ENCODE measurements at regions not wholly inside any gene's neighbourhood (a gene's known extent, or its start where the extent isn't known, plus 50 kb on each side); places are given as distances from the start of the nearest gene placed in this dataset.

DNA sequence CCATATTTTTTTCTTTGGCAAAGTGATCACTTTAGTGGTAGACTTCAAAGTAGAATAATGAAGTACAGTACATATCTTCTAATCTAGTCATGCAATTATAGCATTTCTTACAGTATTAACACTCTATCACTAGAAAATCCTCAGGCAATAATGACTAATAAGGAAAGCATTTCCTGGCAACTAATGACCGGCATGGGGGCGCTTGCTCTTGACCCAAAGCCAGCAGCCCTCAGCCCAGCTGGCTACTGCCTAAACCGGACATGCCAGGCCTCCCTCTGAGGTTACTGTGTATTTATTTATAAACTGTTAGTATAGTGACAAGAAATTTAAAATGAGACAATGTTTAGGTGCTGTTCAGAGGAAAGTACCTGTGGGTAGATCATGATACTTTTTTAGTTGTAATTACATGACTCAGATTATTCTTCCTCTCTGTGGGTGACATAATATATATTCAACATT lies 633.8 kb downstream of the PTPRC start:
- peak; percentile 62 to 69 for ATAC-seq (replicated peaks in 1 of 2)
- H3K9me3 Mint-ChIP-seq = peaks cover 0 to 3% of the 10 kb centered on the region in 2 donors
- peaks cover 2 to 3% of the 10 kb centered on the region in 2 donors for H3K36me3 Mint-ChIP-seq (ENCODE audit: insufficient read depth in 2 of 2)
- H3K27me3 Mint-ChIP-seq (ENCODE audit: low read depth) = peaks cover 13% of the 10 kb centered on the region
- no peak overlapping the region for H3K4me3 Mint-ChIP-seq
- DNase-seq = no peak
- peaks cover 18% of the 10 kb centered on the region for H3K4me1 Mint-ChIP-seq (ENCODE audit: low read depth)
- H3K27ac Mint-ChIP-seq = no peak overlapping the region

DNA sequence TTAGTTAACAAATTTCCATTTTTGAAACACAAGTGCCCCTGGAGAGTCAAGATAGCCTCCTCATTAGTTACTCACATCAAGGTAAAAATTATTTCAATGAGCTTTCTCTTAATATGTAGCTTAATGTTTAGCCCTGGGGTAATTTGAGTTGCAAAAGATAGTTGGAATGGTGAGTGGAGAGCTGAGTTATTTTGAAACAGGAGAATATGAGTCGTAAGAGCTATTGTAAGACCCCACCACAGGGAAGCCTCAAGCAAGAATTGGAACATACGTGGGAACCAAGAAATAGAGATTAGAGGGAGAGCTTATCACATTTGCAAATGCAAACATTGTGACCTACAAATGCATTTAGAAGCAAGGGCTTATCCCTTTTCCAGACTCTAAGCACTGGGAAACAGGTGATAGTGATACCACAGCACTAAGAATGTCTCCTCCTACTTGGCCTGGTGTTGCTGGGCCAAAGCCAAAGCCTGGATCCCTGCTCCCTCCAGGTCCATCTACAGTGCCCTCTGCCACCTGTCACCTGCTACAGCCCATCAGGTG lies 635.1 kb downstream of the PTPRC start:
- peaks cover 3 to 4% of the 10 kb centered on the region in 2 donors for H3K36me3 Mint-ChIP-seq (ENCODE audit: insufficient read depth in 2 of 2)
- H3K27me3 Mint-ChIP-seq (ENCODE audit: low read depth) = peaks cover 13% of the 10 kb centered on the region
- DNase-seq (no peak), ATAC-seq (replicated peaks in 1 of 2) (no peak)
- H3K27ac Mint-ChIP-seq = no peak overlapping the region
- H3K9me3 Mint-ChIP-seq = peaks cover 0 to 3% of the 10 kb centered on the region in 2 donors
- H3K4me3 Mint-ChIP-seq = no peak overlapping the region
- peaks cover 18% of the 10 kb centered on the region for H3K4me1 Mint-ChIP-seq (ENCODE audit: low read depth)

DNA sequence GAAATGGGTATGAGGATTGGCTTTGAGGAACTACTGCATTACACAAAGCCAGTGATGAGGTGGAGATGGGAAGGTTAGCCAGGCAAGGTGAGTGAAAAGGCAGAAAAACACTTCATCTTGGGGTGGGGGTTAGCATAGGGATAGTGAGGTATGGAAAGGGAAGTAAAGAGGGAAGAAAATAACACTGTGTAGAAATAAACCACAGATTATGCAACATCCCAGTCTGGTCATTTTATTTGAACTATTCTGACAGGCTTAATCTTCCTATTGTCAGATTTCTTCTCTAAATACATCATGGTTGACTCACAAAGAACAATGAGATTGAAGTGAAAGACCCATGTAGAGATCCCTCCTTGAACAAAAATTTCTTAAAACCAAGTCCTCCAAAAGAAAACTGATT lies 640.2 kb downstream of the PTPRC start:
- ATAC-seq (replicated peaks in 1 of 2) = no peak
- H3K4me3 Mint-ChIP-seq = no peak overlapping the region
- no peak overlapping the region for H3K27ac Mint-ChIP-seq
- peaks cover 0 to 3% of the 10 kb centered on the region in 2 donors for H3K9me3 Mint-ChIP-seq
- peaks cover 5% of the 10 kb centered on the region for H3K27me3 Mint-ChIP-seq (ENCODE audit: low read depth)
- peaks cover 19% of the 10 kb centered on the region for H3K4me1 Mint-ChIP-seq (ENCODE audit: low read depth)
- H3K36me3 Mint-ChIP-seq (ENCODE audit: insufficient read depth in 2 of 2) = peaks cover 3 to 4% of the 10 kb centered on the region in 2 donors
- DNase-seq = no peak

DNA sequence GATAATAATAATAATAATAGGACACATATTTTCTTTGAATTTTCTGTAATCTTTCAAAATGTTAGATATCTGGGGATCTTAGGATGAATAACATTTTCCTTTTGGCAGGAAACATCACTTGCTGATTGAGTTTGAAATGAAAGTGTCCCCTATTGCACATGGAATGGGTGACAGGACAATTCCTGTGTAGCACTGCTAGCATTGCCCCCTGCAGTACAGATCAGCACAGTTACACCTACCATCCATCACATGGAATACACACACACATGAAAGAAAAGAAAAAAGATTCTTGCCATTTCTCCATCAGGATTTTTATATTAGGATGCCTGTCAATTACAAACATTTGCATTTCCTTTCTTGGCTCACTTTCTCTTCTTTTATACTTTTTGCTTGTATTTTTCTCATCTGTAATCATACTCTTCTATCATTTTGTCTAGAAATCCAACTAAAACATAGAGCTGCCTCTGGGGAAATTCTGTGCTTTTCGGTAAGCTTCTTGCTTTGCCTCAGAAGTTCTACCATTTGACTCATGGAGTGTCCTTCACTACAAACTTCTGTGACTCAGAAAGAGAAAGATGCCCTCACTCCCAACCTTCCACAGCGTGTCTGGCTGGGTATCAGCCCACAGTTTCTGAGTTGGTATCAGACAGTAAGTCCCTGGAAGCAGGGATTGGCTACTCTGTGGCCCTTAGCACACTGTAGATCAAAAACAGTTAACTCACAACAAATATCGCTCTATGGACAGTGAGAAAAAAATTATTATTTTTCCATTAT lies 641.2 kb downstream of the PTPRC start:
- peaks cover 18% of the 10 kb centered on the region for H3K4me1 Mint-ChIP-seq (ENCODE audit: low read depth)
- H3K9me3 Mint-ChIP-seq = peaks cover 0 to 3% of the 10 kb centered on the region in 2 donors
- peak; percentile 86 to 94 for ATAC-seq (replicated peaks in 1 of 2)
- peaks cover 7% of the 10 kb centered on the region for H3K27me3 Mint-ChIP-seq (ENCODE audit: low read depth)
- H3K4me3 Mint-ChIP-seq = peak overlapping the region in 1 of 2 donors; percentile 40
- peak overlapping the region; percentile 90 for H3K27ac Mint-ChIP-seq
- peaks cover 3 to 4% of the 10 kb centered on the region in 2 donors for H3K36me3 Mint-ChIP-seq (ENCODE audit: insufficient read depth in 2 of 2)
- peak; percentile 30 to 32 for DNase-seq

DNA sequence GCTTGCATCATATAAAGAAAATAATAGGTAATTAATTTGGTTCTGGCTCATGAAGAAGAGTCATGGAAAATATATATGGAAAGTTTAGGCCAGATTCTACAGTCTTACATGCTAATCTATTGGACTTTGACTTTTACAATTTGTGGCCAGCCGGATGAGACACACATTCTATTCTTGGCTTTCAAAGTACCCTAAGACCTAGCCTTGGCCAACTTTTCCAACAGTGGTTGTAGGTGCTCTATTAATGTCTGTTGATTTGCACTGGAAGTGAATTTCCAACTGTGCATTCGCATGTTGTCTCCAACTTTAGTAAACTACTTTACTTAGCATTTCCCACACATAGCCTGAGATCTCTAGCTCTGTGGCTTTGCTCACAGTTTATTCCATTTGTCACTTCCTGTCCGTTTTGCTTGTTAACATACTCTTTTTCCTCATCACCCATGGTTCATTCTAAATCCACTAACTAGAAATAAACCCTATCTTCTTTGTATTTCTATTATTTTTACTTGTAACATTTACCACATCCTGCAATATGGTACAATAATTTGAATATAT lies 644.0 kb downstream of the PTPRC start:
- no peak for ATAC-seq (replicated peaks in 1 of 2)

DNA sequence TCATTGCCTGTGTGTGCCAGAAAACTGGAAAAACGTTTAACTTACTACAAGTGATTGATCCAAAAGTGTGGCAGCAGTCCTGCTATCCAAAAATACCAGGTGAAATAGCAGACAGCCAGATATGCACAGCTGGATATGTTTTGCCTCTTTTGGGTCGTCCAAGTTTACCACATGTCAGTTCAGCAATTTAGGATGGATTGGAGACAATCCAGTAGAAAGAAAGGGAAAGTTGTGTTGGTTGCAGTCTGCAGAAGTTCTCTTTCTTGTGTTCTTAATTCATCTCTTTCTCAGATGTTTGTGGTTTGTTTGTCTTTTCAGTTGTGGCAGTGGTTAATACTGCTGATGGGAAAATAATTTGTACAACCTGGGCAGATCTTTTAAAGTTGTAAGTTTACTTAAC lies 645.0 kb downstream of the PTPRC start:
- Mint-ChIP-seq H3K27ac (no peak overlapping the region), H3K27me3 (ENCODE audit: low read depth) (peaks cover 16% of the 10 kb centered on the region), H3K36me3 (ENCODE audit: insufficient read depth in 2 of 2) (no peaks in the 10 kb centered on the region), H3K4me3 (no peak overlapping the region), H3K9me3 (peaks cover 0 to 3% of the 10 kb centered on the region in 2 donors), H3K4me1 (ENCODE audit: low read depth) (peaks cover 26% of the 10 kb centered on the region)
- DNase-seq = no peak
- ATAC-seq (replicated peaks in 1 of 2) = no peak

More for the DNA sequence above, 644.0 kb downstream of the PTPRC start:
- Mint-ChIP-seq H3K36me3 (ENCODE audit: insufficient read depth in 2 of 2) (peaks cover 0 to under 1% of the 10 kb centered on the region in 2 donors), H3K27ac (peak overlapping the region; percentile 67), H3K27me3 (ENCODE audit: low read depth) (peaks cover 16% of the 10 kb centered on the region), H3K4me3 (no peak overlapping the region), H3K9me3 (peaks cover 0 to 3% of the 10 kb centered on the region in 2 donors), H3K4me1 (ENCODE audit: low read depth) (peaks cover 26% of the 10 kb centered on the region)
- DNase-seq = no peak

DNA sequence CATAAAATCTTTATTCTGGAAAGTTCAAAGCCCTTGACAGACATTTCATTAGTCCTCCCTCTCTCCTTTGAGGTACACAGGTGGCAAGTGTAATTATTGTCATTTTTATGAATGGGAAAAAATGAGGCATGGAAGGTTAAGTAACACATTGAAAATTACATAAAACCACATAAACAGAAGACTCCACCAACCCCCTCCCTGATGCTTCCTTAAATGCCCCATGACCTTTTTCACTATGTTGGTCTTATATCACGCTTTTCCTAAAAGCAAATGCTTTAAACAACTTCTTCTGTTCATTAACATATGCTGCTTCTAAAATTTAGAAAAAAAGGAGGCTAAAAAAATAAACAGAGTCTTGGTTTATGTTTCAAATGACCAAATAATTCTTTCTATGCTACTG lies 648.4 kb downstream of the PTPRC start:
- no peak overlapping the region for H3K4me3 Mint-ChIP-seq
- peaks cover 0 to 3% of the 10 kb centered on the region in 2 donors for H3K9me3 Mint-ChIP-seq
- ATAC-seq (replicated peaks in 1 of 2) (no peak), DNase-seq (no peak)
- no peaks in the 10 kb centered on the region for H3K36me3 Mint-ChIP-seq (ENCODE audit: insufficient read depth in 2 of 2)
- H3K4me1 Mint-ChIP-seq (ENCODE audit: low read depth) = peaks cover 14% of the 10 kb centered on the region
- peaks cover 16% of the 10 kb centered on the region for H3K27me3 Mint-ChIP-seq (ENCODE audit: low read depth)
- H3K27ac Mint-ChIP-seq = no peak overlapping the region

DNA sequence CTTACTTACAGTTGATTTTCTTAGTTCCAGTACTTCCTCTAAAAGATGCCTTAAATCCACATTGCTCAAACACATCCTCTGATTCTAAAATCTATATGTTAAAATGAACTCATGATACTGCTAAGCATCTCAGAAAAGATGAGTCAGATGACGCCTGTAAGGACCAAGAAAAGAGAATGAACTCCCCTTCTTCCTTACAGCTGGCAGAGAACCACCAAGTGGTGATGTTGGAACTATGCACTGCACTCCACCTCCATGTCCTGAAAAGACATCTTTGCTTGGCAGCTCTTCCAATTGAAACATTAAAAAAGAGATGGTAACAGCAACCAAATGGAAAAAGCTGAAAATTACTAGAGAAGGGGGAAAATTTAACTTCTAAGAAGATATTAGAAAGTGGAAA lies 648.8 kb downstream of the PTPRC start:
- Mint-ChIP-seq H3K36me3 (ENCODE audit: insufficient read depth in 2 of 2) (no peaks in the 10 kb centered on the region), H3K27me3 (ENCODE audit: low read depth) (peaks cover 16% of the 10 kb centered on the region), H3K4me3 (no peak overlapping the region), H3K9me3 (peaks cover 0 to 3% of the 10 kb centered on the region in 2 donors), H3K27ac (no peak overlapping the region), H3K4me1 (ENCODE audit: low read depth) (peaks cover 14% of the 10 kb centered on the region)
- DNase-seq (no peak), ATAC-seq (replicated peaks in 1 of 2) (peak in 1 of 2 donors; percentile 31)

DNA sequence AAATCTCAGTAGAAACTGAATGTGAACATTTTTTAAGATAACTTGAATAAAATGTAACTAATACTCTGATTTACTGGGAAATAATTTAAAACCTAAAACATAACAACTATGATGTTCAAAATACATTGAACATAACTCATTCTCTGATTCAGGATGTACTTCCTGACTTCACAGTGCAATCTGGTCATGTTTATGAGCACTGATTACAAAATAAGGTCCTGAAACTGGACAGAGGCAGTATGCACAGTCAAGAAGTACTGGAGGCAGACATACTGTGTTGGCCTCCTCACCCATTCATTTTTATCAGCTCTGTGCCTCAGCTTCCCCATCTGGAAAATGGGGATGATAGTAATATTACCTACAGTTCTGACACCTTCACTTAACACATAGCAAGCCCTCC lies 651.3 kb downstream of the PTPRC start:
- Mint-ChIP-seq H3K9me3 (peaks cover 0 to 2% of the 10 kb centered on the region in 2 donors), H3K27me3 (ENCODE audit: low read depth) (peaks cover 8% of the 10 kb centered on the region), H3K27ac (no peak overlapping the region), H3K4me1 (ENCODE audit: low read depth) (peaks cover 8% of the 10 kb centered on the region), H3K4me3 (no peak overlapping the region), H3K36me3 (ENCODE audit: insufficient read depth in 2 of 2) (no peaks in the 10 kb centered on the region)
- DNase-seq (no peak), ATAC-seq (replicated peaks in 1 of 2) (no peak)

DNA sequence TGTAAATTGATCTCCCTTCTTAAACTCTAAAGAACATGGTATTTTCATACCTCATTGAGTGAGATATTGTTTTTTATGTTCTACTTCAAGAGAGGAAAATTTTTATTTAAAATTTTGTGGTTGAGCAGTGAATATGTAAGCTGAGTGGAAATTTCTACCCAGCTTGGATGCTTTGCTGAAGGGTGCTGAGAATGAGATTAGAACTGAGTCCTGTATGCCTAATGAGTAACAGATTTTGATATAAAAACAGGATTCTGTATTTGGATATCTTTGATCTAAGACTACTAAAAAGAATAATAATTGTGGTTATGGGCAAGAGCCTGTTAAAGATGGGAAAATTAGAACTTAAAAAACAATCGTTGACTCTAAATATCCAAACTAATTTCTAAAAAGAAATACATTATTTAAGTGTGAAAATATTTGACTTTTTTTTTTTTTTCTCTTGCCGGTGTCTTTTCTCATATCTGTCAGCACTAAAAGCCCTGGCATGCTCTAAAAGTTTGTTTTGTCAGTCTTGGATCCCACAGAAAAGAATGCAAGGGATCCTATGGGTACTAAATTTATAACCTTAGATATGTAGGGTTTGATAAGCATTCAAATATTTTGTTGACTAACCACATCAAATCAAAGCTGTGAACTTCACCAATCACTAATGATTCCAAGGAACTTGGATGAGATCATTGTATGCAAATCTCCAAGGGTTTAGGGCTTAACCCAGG lies 652.3 kb downstream of the PTPRC start:
- DNase-seq (no peak), ATAC-seq (replicated peaks in 1 of 2) (no peak)
- H3K27me3 Mint-ChIP-seq (ENCODE audit: low read depth) = peaks cover 5% of the 10 kb centered on the region
- H3K27ac Mint-ChIP-seq = no peak overlapping the region
- H3K36me3 Mint-ChIP-seq (ENCODE audit: insufficient read depth in 2 of 2) = no peaks in the 10 kb centered on the region
- H3K4me1 Mint-ChIP-seq (ENCODE audit: low read depth) = peaks cover 8% of the 10 kb centered on the region
- no peaks in the 10 kb centered on the region for H3K9me3 Mint-ChIP-seq
- H3K4me3 Mint-ChIP-seq = no peak overlapping the region

DNA sequence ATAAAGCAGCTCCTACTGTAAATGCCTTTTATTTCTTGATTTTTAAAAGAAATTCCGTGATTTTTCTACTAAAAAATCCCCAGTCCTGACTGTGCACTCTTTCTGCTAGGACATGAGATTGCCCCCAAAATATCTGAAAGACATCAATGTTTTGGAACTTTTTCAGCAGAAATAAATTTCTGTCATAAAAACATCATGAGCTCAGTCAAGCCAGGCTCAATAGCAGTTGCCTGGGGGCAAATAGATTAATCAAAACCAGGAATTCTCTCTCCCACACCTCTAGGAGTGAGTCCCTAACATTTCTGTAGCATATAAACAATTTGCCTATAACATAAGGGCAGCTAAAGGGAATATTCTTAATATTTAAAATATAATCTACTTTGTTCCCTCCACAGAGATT lies 654.1 kb downstream of the PTPRC start:
- DNase-seq (no peak), ATAC-seq (replicated peaks in 1 of 2) (no peak)
- Mint-ChIP-seq H3K27me3 (ENCODE audit: low read depth) (peaks cover 5% of the 10 kb centered on the region), H3K4me1 (ENCODE audit: low read depth) (no peaks in the 10 kb centered on the region), H3K27ac (no peak overlapping the region), H3K4me3 (no peak overlapping the region), H3K36me3 (ENCODE audit: insufficient read depth in 2 of 2) (no peaks in the 10 kb centered on the region), H3K9me3 (no peaks in the 10 kb centered on the region)

DNA sequence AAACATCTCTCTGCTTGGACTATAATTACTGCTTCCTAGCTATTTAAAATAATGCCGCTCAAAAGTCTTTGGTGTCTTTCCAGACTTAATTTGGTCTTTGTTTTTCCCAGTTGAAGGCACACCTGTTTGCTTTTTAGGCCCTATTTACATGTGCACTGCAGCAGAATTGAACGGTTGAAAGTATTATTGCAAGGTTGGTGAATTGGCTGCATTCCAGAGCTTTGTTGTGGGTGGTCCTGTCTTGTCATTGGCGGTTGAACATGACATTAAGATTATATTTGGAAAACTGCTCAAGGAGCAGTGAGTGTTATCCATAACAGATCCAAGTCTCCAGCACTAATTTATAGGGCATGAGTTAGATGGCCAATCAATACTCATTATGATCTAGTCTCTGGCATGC lies 656.3 kb downstream of the PTPRC start:
- Mint-ChIP-seq H3K27ac (no peak overlapping the region), H3K27me3 (ENCODE audit: low read depth) (peaks cover 5% of the 10 kb centered on the region), H3K4me1 (ENCODE audit: low read depth) (no peaks in the 10 kb centered on the region), H3K4me3 (no peak overlapping the region), H3K36me3 (ENCODE audit: insufficient read depth in 2 of 2) (no peaks in the 10 kb centered on the region), H3K9me3 (no peaks in the 10 kb centered on the region)
- ATAC-seq (replicated peaks in 1 of 2) (no peak), DNase-seq (no peak)

DNA sequence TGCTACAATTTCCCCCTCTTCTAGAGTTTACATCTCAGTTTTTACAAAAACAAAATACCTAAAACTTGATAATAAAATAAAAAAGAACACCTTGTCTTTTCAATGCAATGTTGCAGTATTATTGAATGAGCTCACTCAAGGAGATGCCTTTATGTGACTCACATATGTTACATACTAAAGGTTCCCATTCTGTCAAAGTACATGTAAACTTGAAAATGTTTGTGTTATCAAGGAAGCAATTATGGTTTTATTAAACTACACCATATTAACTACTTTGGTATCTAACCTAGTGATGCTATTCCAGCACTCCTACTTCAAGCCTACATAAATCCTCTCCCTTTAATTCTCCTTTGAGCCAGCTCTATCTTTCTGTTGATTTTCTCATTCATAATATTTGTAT lies 658.3 kb downstream of the PTPRC start:
- ATAC-seq (replicated peaks in 1 of 2) = no peak
- Mint-ChIP-seq H3K27ac (no peak overlapping the region), H3K27me3 (ENCODE audit: low read depth) (peaks cover 5% of the 10 kb centered on the region), H3K9me3 (no peaks in the 10 kb centered on the region), H3K36me3 (ENCODE audit: insufficient read depth in 2 of 2) (no peaks in the 10 kb centered on the region), H3K4me1 (ENCODE audit: low read depth) (peaks cover 5% of the 10 kb centered on the region), H3K4me3 (no peak overlapping the region)
- no peak for DNase-seq
